ENCODE measurements at regions not wholly inside any gene's neighbourhood (a gene's known extent, or its start where the extent isn't known, plus 50 kb on each side); places are given as distances from the start of the nearest gene placed in this dataset.

DNA sequence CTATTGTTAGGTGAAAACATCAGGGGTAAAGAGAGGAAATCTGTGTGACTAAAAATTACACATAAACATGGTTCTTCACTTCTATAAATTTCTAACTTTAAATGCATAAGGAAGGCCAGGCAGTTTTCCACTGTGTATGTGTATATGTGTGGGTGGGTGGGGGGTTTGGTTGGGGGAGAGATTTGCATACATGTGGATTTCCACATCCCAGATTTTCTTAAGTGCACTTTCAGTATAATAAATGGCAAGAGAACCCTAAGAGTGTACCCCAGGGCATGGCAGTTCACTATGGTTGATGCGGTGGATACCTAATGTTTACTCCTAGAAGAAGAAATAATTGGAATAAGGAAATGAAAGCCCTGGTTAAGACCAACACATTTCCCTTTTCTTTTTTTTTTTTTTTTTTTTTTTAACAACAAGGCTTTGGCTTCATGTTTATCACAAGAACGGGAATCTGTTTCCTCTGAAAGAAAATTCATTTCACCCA, 451.8 kb upstream of the CCL2 start:
- TF ChIP-seq EP300 (IDR thresholded peaks at IDR 0.05) = no peak
- TF ChIP-seq, protein P1, sequence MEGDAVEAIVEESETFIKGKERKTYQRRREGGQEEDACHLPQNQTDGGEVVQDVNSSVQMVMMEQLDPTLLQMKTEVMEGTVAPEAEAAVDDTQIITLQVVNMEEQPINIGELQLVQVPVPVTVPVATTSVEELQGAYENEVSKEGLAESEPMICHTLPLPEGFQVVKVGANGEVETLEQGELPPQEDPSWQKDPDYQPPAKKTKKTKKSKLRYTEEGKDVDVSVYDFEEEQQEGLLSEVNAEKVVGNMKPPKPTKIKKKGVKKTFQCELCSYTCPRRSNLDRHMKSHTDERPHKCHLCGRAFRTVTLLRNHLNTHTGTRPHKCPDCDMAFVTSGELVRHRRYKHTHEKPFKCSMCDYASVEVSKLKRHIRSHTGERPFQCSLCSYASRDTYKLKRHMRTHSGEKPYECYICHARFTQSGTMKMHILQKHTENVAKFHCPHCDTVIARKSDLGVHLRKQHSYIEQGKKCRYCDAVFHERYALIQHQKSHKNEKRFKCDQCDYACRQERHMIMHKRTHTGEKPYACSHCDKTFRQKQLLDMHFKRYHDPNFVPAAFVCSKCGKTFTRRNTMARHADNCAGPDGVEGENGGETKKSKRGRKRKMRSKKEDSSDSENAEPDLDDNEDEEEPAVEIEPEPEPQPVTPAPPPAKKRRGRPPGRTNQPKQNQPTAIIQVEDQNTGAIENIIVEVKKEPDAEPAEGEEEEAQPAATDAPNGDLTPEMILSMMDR (IDR thresholded peaks at IDR 0.05) = no peak
